ENCODE measurements at regions not wholly inside any gene's neighbourhood (a gene's known extent, or its start where the extent isn't known, plus 50 kb on each side); places are given as distances from the start of the nearest gene placed in this dataset.
A peak's percentile ranks its signal among the peaks of the same experiment; 100 is the strongest.

DNA sequence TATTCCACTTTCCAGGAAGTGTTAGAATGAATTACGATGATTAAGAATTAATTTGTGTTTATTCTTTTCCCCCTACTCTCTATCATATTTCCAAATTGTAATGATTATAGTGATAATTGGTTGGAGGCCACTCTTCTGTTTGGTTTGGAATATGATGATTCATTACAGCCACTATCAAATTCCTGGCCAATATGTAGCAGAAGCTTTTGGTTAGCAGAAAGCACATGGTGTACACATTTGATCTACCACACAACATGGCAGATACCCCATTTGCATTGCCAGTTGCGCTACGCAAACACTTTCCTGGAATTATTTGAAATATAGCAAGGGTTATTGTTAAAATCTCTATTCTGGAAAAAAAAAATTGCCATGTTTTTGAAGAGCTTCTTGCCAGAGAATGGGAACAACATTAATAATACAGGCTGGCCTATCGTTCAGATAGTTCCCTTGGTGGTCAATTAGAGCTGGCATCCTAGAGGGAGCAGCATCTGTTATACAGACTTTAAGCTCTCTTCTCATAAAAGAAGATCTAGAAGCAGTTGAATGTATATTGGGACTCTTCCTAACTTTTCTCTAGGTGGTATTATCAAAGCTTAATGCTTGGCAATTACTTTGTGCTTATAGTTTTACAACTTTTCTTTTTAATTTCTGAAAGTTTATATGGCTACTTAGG is 455.0 kb upstream of the ACTBL2 start:
- H3K36me3 Mint-ChIP-seq (ENCODE audit: unreplicated experiment): no peaks in the 10 kb centered on the region
- TF ChIP-seq, protein P1, sequence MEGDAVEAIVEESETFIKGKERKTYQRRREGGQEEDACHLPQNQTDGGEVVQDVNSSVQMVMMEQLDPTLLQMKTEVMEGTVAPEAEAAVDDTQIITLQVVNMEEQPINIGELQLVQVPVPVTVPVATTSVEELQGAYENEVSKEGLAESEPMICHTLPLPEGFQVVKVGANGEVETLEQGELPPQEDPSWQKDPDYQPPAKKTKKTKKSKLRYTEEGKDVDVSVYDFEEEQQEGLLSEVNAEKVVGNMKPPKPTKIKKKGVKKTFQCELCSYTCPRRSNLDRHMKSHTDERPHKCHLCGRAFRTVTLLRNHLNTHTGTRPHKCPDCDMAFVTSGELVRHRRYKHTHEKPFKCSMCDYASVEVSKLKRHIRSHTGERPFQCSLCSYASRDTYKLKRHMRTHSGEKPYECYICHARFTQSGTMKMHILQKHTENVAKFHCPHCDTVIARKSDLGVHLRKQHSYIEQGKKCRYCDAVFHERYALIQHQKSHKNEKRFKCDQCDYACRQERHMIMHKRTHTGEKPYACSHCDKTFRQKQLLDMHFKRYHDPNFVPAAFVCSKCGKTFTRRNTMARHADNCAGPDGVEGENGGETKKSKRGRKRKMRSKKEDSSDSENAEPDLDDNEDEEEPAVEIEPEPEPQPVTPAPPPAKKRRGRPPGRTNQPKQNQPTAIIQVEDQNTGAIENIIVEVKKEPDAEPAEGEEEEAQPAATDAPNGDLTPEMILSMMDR (IDR thresholded peaks at IDR 0.05; ENCODE audit: partially characterized antibody, unreplicated experiment): no peak
- H3K27me3 Mint-ChIP-seq (ENCODE audit: unreplicated experiment): no peaks in the 10 kb centered on the region
- peaks cover 18% of the 10 kb centered on the region for H3K4me1 Mint-ChIP-seq (ENCODE audit: low read depth, unreplicated experiment)
- no peak for DNase-seq
- peak overlapping the region; percentile 56 for H3K27ac Mint-ChIP-seq (ENCODE audit: unreplicated experiment)
- peaks cover 3% of the 10 kb centered on the region for H3K9me3 Mint-ChIP-seq (ENCODE audit: unreplicated experiment)
- H3K4me3 Mint-ChIP-seq (ENCODE audit: unreplicated experiment): no peak overlapping the region

DNA sequence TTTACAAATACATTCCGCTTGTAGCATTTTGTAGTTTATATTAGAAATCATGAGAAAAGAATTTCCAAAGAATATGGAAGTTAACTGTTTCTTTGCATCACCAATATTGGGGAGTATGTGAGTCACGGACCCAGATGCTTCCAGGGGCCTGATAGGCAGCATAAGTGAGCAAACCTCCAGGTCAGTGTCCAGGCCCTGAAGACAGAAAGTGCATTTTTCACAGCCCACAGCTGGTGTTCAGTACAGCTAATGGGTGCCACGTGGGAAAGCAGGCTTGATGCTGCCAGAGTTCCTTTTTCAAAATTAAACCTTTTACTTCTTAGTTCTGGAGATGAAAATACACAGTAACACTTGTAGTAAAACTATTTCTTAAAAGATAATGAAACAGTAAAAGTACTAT is 454.4 kb upstream of the ACTBL2 start:
- peak; percentile 48 for DNase-seq
- no peaks in the 10 kb centered on the region for H3K36me3 Mint-ChIP-seq (ENCODE audit: unreplicated experiment)
- peaks cover 23% of the 10 kb centered on the region for H3K4me1 Mint-ChIP-seq (ENCODE audit: low read depth, unreplicated experiment)
- no peaks in the 10 kb centered on the region for H3K27me3 Mint-ChIP-seq (ENCODE audit: unreplicated experiment)
- H3K4me3 Mint-ChIP-seq (ENCODE audit: unreplicated experiment): no peak overlapping the region
- peak overlapping the region; percentile 56 for H3K27ac Mint-ChIP-seq (ENCODE audit: unreplicated experiment)
- peaks cover 3% of the 10 kb centered on the region for H3K9me3 Mint-ChIP-seq (ENCODE audit: unreplicated experiment)
- TF ChIP-seq, protein P1 (IDR thresholded peaks at IDR 0.05; ENCODE audit: partially characterized antibody, unreplicated experiment): no peak

DNA sequence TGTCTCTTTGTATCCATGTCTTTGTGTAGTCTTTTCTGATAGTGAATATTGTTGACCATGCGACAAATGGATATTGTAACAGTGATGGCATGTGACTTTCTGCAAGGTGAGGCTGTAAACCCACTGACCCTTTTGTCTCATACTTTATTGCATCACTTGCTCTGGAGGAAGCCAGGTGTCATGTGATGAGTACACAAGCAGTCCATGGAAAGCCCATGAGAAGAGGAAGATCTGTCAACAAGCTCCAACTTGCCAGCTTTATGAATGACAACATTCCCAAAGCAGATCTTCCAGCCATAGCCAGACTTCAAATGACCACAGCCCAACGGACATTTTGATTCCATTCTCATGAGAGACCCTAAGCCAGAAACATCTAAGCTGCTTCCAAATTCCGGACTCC is 450.1 kb upstream of the ACTBL2 start:
- TF ChIP-seq, protein P1 (IDR thresholded peaks at IDR 0.05; ENCODE audit: partially characterized antibody, unreplicated experiment): no peak
- Mint-ChIP-seq H3K9me3 (ENCODE audit: unreplicated experiment) (peaks cover 3% of the 10 kb centered on the region), H3K4me3 (ENCODE audit: unreplicated experiment) (no peak overlapping the region), H3K4me1 (ENCODE audit: low read depth, unreplicated experiment) (peaks cover 21% of the 10 kb centered on the region), H3K27me3 (ENCODE audit: unreplicated experiment) (no peaks in the 10 kb centered on the region), H3K27ac (ENCODE audit: unreplicated experiment) (no peak overlapping the region), H3K36me3 (ENCODE audit: unreplicated experiment) (no peaks in the 10 kb centered on the region)
- no peak for DNase-seq

DNA sequence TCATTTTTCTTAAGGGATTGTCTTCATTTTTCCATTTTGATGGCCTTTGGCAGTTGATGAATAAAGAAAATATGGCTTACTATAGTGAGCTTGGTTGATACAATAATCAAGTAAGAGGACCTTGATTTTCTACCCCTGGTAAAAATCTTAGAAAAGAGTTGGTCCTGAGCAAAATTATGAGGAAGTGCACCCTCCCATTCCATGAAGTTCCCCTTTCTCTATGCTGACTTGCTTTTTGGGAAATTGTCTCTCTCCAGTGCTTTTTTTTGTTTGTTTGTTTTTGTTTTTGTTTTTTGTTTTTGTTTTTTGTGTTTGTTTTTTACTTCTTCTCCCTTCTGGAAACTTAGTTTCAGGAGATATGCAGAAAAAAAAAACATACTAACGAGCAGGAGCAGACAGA is 449.2 kb upstream of the ACTBL2 start:
- TF ChIP-seq, protein P1 (IDR thresholded peaks at IDR 0.05; ENCODE audit: partially characterized antibody, unreplicated experiment): no peak
- Mint-ChIP-seq H3K4me3 (ENCODE audit: unreplicated experiment) (no peak overlapping the region), H3K27me3 (ENCODE audit: unreplicated experiment) (no peaks in the 10 kb centered on the region)

DNA sequence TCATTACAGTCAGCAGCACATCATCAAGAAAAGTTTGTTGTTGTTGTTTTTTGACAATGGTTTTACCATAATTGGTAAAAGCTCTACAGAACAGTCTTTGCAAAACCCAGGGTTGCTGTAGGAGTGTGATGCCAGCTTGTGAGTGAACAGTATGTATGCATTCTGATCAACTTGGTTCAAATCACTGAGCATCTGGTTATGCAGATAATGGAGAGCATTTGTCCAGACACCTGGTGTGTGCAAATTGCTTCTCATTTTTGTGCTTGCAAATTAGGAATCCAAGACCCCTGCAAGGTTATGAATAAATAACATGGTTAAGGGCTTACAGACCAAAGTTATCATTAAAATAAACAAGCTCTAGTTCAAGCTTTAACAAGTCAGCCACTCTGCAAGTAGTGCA is 448.7 kb upstream of the ACTBL2 start:
- Mint-ChIP-seq H3K27me3 (ENCODE audit: unreplicated experiment) (no peaks in the 10 kb centered on the region), H3K36me3 (ENCODE audit: unreplicated experiment) (no peaks in the 10 kb centered on the region), H3K9me3 (ENCODE audit: unreplicated experiment) (peaks cover 3% of the 10 kb centered on the region), H3K4me3 (ENCODE audit: unreplicated experiment) (no peak overlapping the region), H3K27ac (ENCODE audit: unreplicated experiment) (no peak overlapping the region), H3K4me1 (ENCODE audit: low read depth, unreplicated experiment) (peaks cover 15% of the 10 kb centered on the region)
- TF ChIP-seq, protein P1 (IDR thresholded peaks at IDR 0.05; ENCODE audit: partially characterized antibody, unreplicated experiment): no peak
- no peak for DNase-seq

More for the DNA sequence above, 449.2 kb upstream of the ACTBL2 start:
- no peak overlapping the region for H3K27ac Mint-ChIP-seq (ENCODE audit: unreplicated experiment)
- H3K36me3 Mint-ChIP-seq (ENCODE audit: unreplicated experiment): no peaks in the 10 kb centered on the region
- H3K4me1 Mint-ChIP-seq (ENCODE audit: low read depth, unreplicated experiment): peaks cover 17% of the 10 kb centered on the region
- H3K9me3 Mint-ChIP-seq (ENCODE audit: unreplicated experiment): peaks cover 3% of the 10 kb centered on the region
- no peak for DNase-seq
